T-helper 1 cell treated with Interleukin-12 subunit alpha and Interleukin-12 subunit beta and Interleukin-4 antibody, amounts not matched to agents 30 ng/mL and 1 ng/mL, for 36 hours (primary cell): ENCODE measurements at regions not wholly inside any gene's neighbourhood (a gene's known extent, or its start where the extent isn't known, plus 50 kb on each side); places are given as distances from the start of the nearest gene placed in this dataset.
"Not testable (repeated sequence)": the region's sequence is repeated elsewhere in the genome, so short reads cannot be mapped to it uniquely, and the experiment has no call there.

Source experiments
- intact Hi-C: fragments of 100-400 bp; cut with micrococcal nuclease; formaldehyde crosslinking; loops from one replicate; pipeline ENCODE4 v1.15.1; 2024

- intact Hi-C loops: no loop called here
These were observed 508.1 kb upstream of the MAP3K7 start for GRCh38 chr6:91094806-91095475.

- intact Hi-C loops: no loop called here
These were observed 507.5 kb upstream of the MAP3K7 start for GRCh38 chr6:91094341-91094740.

GRCh38 chr6:91088976-91089375 is 502.1 kb upstream of the MAP3K7 start:
- intact Hi-C loops: no loop called here

- intact Hi-C loops: no loop called here
These were observed 501.6 kb upstream of the MAP3K7 start for GRCh38 chr6:91088515-91088914.

- intact Hi-C loops: no loop called here
These were observed 501.0 kb upstream of the MAP3K7 start for GRCh38 chr6:91087908-91088307.

GRCh38 chr6:91083211-91083610 is 496.3 kb upstream of the MAP3K7 start:
- intact Hi-C loops: no loop called here

- intact Hi-C loops: no loop called here
These were observed 495.5 kb upstream of the MAP3K7 start for GRCh38 chr6:91082311-91082832.

- intact Hi-C loops: loop anchor here (1.0 kb wide), 1 partner anchor 140 kb away; no protein-coding TSS in a partner anchor
These were observed 494.7 kb upstream of the MAP3K7 start for GRCh38 chr6:91081452-91082067.

- intact Hi-C loops: loop anchor here (1.0 kb wide), 1 partner anchor 140 kb away; no protein-coding TSS in a partner anchor
These were observed 494.0 kb upstream of the MAP3K7 start for GRCh38 chr6:91080871-91081270.

GRCh38 chr6:91079969-91080368 is 493.1 kb upstream of the MAP3K7 start:
- intact Hi-C loops: no loop called here

GRCh38 chr6:91075244-91075976 is 488.5 kb upstream of the MAP3K7 start:
- intact Hi-C loops: no loop called here

GRCh38 chr6:91063362-91063761 is 476.5 kb upstream of the MAP3K7 start:
- intact Hi-C loops: no loop called here

- intact Hi-C loops: no loop called here
These were observed 470.8 kb upstream of the MAP3K7 start for GRCh38 chr6:91057689-91058088.

- intact Hi-C loops: no loop called here
These were observed 469.1 kb upstream of the MAP3K7 start for GRCh38 chr6:91055959-91056358.

- intact Hi-C loops: not testable (repeated sequence)
These were observed 465.9 kb upstream of the MAP3K7 start for GRCh38 chr6:91052473-91053450.

GRCh38 chr6:91045161-91045560 is 458.3 kb upstream of the MAP3K7 start:
- intact Hi-C loops: no loop called here

GRCh38 chr6:91043751-91044150 is 456.9 kb upstream of the MAP3K7 start:
- intact Hi-C loops: no loop called here

- intact Hi-C loops: no loop called here
These were observed 455.8 kb upstream of the MAP3K7 start for GRCh38 chr6:91042656-91043055.

- intact Hi-C loops: no loop called here
These were observed 447.1 kb upstream of the MAP3K7 start for GRCh38 chr6:91033964-91034363.

- intact Hi-C loops: no loop called here
These were observed 444.7 kb upstream of the MAP3K7 start for GRCh38 chr6:91031581-91031980.

GRCh38 chr6:91029211-91029610 is 442.3 kb upstream of the MAP3K7 start:
- intact Hi-C loops: no loop called here
